ENCODE measurements at regions not wholly inside any gene's neighbourhood (a gene's known extent, or its start where the extent isn't known, plus 50 kb on each side); places are given as distances from the start of the nearest gene placed in this dataset.
A peak's percentile ranks its signal among the peaks of the same experiment; 100 is the strongest.
"Not testable (repeated sequence)": the region's sequence is repeated elsewhere in the genome, so short reads cannot be mapped to it uniquely, and the experiment has no call there.

- TF ChIP-seq POLR2A (IDR thresholded peaks at IDR 0.05; ENCODE audit: low read depth, low read length), result no peak
- FAIRE-seq, result no peak
Measured at GRCh38 chr5:130643321-130643720, 521.7 kb downstream of the HINT1 start.

GRCh38 chr5:130642461-130642860 is 522.6 kb downstream of the HINT1 start:
- no peak for FAIRE-seq

More at GRCh38 chr5:130643321-130643720, 521.7 kb downstream of the HINT1 start:
- no peak for DNase-seq (ENCODE audit: insufficient read length, low spot score)

GRCh38 chr5:130627145-130627544 is 537.9 kb downstream of the HINT1 start:
- TF ChIP-seq POLR2A (IDR thresholded peaks at IDR 0.05; ENCODE audit: low read depth, low read length), result no peak
- DNase-seq (ENCODE audit: insufficient read length, low spot score) (no peak), FAIRE-seq (no peak)

More at GRCh38 chr5:130642461-130642860, 522.6 kb downstream of the HINT1 start:
- DNase-seq (ENCODE audit: insufficient read length, low spot score), result no peak
- TF ChIP-seq POLR2A (IDR thresholded peaks at IDR 0.05; ENCODE audit: low read depth, low read length), result no peak

GRCh38 chr5:130624805-130625204 is 540.3 kb downstream of the HINT1 start:
- no peak for FAIRE-seq
- no peak for DNase-seq (ENCODE audit: insufficient read length, low spot score)
- no peak for TF ChIP-seq POLR2A (IDR thresholded peaks at IDR 0.05; ENCODE audit: low read depth, low read length)

GRCh38 chr5:130616161-130616560 is 548.9 kb downstream of the HINT1 start:
- FAIRE-seq (no peak), DNase-seq (ENCODE audit: insufficient read length, low spot score) (no peak)
- TF ChIP-seq POLR2A (IDR thresholded peaks at IDR 0.05; ENCODE audit: low read depth, low read length), result no peak

- TF ChIP-seq POLR2A (IDR thresholded peaks at IDR 0.05; ENCODE audit: low read depth, low read length), result no peak
- FAIRE-seq (no peak), DNase-seq (ENCODE audit: insufficient read length, low spot score) (no peak)
Measured at GRCh38 chr5:130605234-130605633, 559.8 kb downstream of the HINT1 start.

GRCh38 chr5:130596647-130597046 is 568.4 kb downstream of the HINT1 start:
- FAIRE-seq; DNase-seq (ENCODE audit: insufficient read length, low spot score): not testable (repeated sequence)

- TF ChIP-seq POLR2A (IDR thresholded peaks at IDR 0.05; ENCODE audit: low read depth, low read length), result no peak
- DNase-seq (ENCODE audit: insufficient read length, low spot score) (no peak), FAIRE-seq (no peak)
Measured at GRCh38 chr5:130580264-130580663, 584.8 kb downstream of the HINT1 start.

- FAIRE-seq (no peak), DNase-seq (ENCODE audit: insufficient read length, low spot score) (no peak)
- TF ChIP-seq POLR2A (IDR thresholded peaks at IDR 0.05; ENCODE audit: low read depth, low read length), result no peak
Measured at GRCh38 chr5:130578354-130578753, 586.7 kb downstream of the HINT1 start.

GRCh38 chr5:130571076-130571475 is 594.0 kb downstream of the HINT1 start:
- no peak for TF ChIP-seq POLR2A (IDR thresholded peaks at IDR 0.05; ENCODE audit: low read depth, low read length)
- FAIRE-seq (no peak), DNase-seq (ENCODE audit: insufficient read length, low spot score) (no peak)

GRCh38 chr5:130568791-130569190 is 596.3 kb downstream of the HINT1 start:
- no peak for TF ChIP-seq POLR2A (IDR thresholded peaks at IDR 0.05; ENCODE audit: low read depth, low read length)
- FAIRE-seq (no peak), DNase-seq (ENCODE audit: insufficient read length, low spot score) (no peak)

- FAIRE-seq (no peak), DNase-seq (ENCODE audit: insufficient read length, low spot score) (no peak)
- TF ChIP-seq POLR2A (IDR thresholded peaks at IDR 0.05; ENCODE audit: low read depth, low read length), result no peak
Measured at GRCh38 chr5:130555429-130555828, 609.6 kb downstream of the HINT1 start.

GRCh38 chr5:130550562-130550928 is 614.5 kb downstream of the HINT1 start:
- no peak for TF ChIP-seq POLR2A (IDR thresholded peaks at IDR 0.05; ENCODE audit: low read depth, low read length)
- no peak for DNase-seq (ENCODE audit: insufficient read length, low spot score)
- no peak for FAIRE-seq

- FAIRE-seq, result peak; percentile 88
- no peak for DNase-seq (ENCODE audit: insufficient read length, low spot score)
- TF ChIP-seq POLR2A (IDR thresholded peaks at IDR 0.05; ENCODE audit: low read depth, low read length), result no peak
Measured at GRCh38 chr5:130549884-130550561, 615.0 kb downstream of the HINT1 start.

GRCh38 chr5:130546211-130546610 is 618.8 kb downstream of the HINT1 start:
- DNase-seq (ENCODE audit: insufficient read length, low spot score), result no peak
- TF ChIP-seq POLR2A (IDR thresholded peaks at IDR 0.05; ENCODE audit: low read depth, low read length), result no peak
- FAIRE-seq, result no peak

- TF ChIP-seq POLR2A (IDR thresholded peaks at IDR 0.05; ENCODE audit: low read depth, low read length), result no peak
- DNase-seq (ENCODE audit: insufficient read length, low spot score) (no peak), FAIRE-seq (no peak)
Measured at GRCh38 chr5:130545291-130545690, 619.8 kb downstream of the HINT1 start.

All from H54 (cell line).